CD4-positive, alpha-beta T cell (primary cell): ENCODE measurements at regions not wholly inside any gene's neighbourhood (a gene's known extent, or its start where the extent isn't known, plus 50 kb on each side); places are given as distances from the start of the nearest gene placed in this dataset.

Source experiments
- ATAC-seq: fragments of 200-7000 bp; cut with Tn5 transposase; one replicate; pipeline ENCODE4 v1.10.0; 2022; ENCODE audit warnings: mild to moderate bottlenecking; ENCODE audit not compliant: poor library complexity
- CTCF ChIA-PET: fragments of 350-600 bp; sonication (Branson Sonifier 250); formaldehyde crosslinking; loops from one replicate; lab custom pipeline; 2021; ENCODE audit warnings: antibody characterized with exemption, inconsistent platforms; lab: Charles Lee
- POLR2A ChIA-PET: fragments of 350-600 bp; sonication (Branson Sonifier 250); formaldehyde crosslinking; loops from one replicate; lab custom pipeline; 2021; ENCODE audit warnings: antibody characterized with exemption, inconsistent platforms; lab: Charles Lee
- DNase-seq, 14 experiments: peaks; one replicate each; pipeline ENCODE4 v3.0.0-alpha.2; 2013 to 2020; ENCODE audit warnings: mixed read lengths in 2 of 14
- H3K27ac ChIP-seq, 2 donors: one replicate each; pipeline versions ENCODE4 v1.5.1 to v1.7.0; 2013; ENCODE audit warnings: low read length in 2 of 2, low read depth in 1 of 2, mild to moderate bottlenecking in 1 of 2
- H3K27me3 ChIP-seq, 2 experiments: 1 replicate in 1 of 2; 2 replicates in 1 of 2; pipeline versions ENCODE4 v1.6.1 to v1.7.0; 2013; ENCODE audit warnings: low read length in 2 of 2, control low read depth in 1 of 2, mild to moderate bottlenecking in 1 of 2, moderate library complexity in 1 of 2; ENCODE audit not compliant: insufficient read depth in 2 of 2, control insufficient read depth in 1 of 2
- H3K36me3 ChIP-seq: one replicate; pipeline ENCODE4 v1.6.1; 2013; ENCODE audit warnings: low read length, control low read depth; ENCODE audit not compliant: insufficient read depth
- H3K4me1 ChIP-seq: one replicate; pipeline ENCODE4 v1.6.1; 2013; ENCODE audit warnings: low read length, control low read depth; ENCODE audit not compliant: insufficient read depth
- H3K4me3 ChIP-seq: one replicate; pipeline ENCODE4 v1.5.1; 2013; ENCODE audit warnings: mild to moderate bottlenecking, low read length, moderate library complexity
- H3K9me3 ChIP-seq, 2 experiments: 1 replicate in 1 of 2; 2 replicates in 1 of 2; pipeline versions ENCODE4 v1.6.1 to v1.7.0; 2013; ENCODE audit warnings: low read length in 2 of 2, mild to moderate bottlenecking in 2 of 2, control low read depth in 1 of 2, moderate library complexity in 1 of 2; ENCODE audit not compliant: control insufficient read depth in 1 of 2, insufficient read depth in 1 of 2
- H3K27ac Mint-ChIP-seq: one replicate; pipeline ENCODE4 v1.8.0; 2020; ENCODE audit warnings: mixed read lengths
- H3K27me3 Mint-ChIP-seq: one replicate; pipeline ENCODE4 v1.8.0; 2021; ENCODE audit warnings: mixed read lengths
- H3K36me3 Mint-ChIP-seq: one replicate; pipeline ENCODE4 v1.8.0; 2021; ENCODE audit warnings: low read depth, mixed read lengths
- H3K4me1 Mint-ChIP-seq: one replicate; pipeline ENCODE4 v1.8.0; 2021; ENCODE audit warnings: low read depth, mixed read lengths
- H3K4me3 Mint-ChIP-seq: one replicate; pipeline ENCODE4 v1.8.0; 2020; ENCODE audit warnings: mild to moderate bottlenecking, mixed read lengths
- H3K9me3 Mint-ChIP-seq: one replicate; pipeline ENCODE4 v1.8.0; 2020; ENCODE audit warnings: mixed read lengths
- CTCF ChIP-seq: fragments of 200-600 bp; IDR thresholded peaks from one replicate; pipeline ENCODE4 v1.8.0; 2022; ENCODE audit warnings: antibody characterized with exemption, mild to moderate bottlenecking
- intact Hi-C, 2 experiments: fragments of 100-400 bp; cut with DNase I in 1 of 2; cut with micrococcal nuclease in 1 of 2; formaldehyde crosslinking; loops; one replicate each; pipeline versions ENCODE4 v1.15.1 to v1.9.0; 2023 to 2025; cut with DNase I, micrococcal nuclease

GRCh38 chr2:40544072-40544471, 92.2 kb upstream of the SLC8A1 start:
- no peaks in the 10 kb centered on the region for H3K4me1 ChIP-seq
- ATAC-seq = no peak
- DNase-seq = no peak
- no peaks in the 10 kb centered on the region for H3K36me3 Mint-ChIP-seq
- no peak overlapping the region for H3K4me3 ChIP-seq
- H3K27ac Mint-ChIP-seq = no peak overlapping the region
- no peak for TF ChIP-seq CTCF
- no peaks in the 10 kb centered on the region for H3K27me3 Mint-ChIP-seq
- H3K27ac ChIP-seq = no peak overlapping the region
- H3K36me3 ChIP-seq = no peaks in the 10 kb centered on the region
- no peaks in the 10 kb centered on the region for H3K9me3 Mint-ChIP-seq
- H3K9me3 ChIP-seq = peaks cover 0 to 4% of the 10 kb centered on the region in 2 experiments
- ChIA-PET POLR2A (no interaction called here), CTCF (interaction anchor here (1.2 kb wide), 1 partner anchor 13 kb away, joined by 3 read pairs; no protein-coding TSS in a partner anchor)
- intact Hi-C loops = no loop called here
- H3K27me3 ChIP-seq = no peaks in the 10 kb centered on the region
- no peak overlapping the region for H3K4me3 Mint-ChIP-seq
- no peaks in the 10 kb centered on the region for H3K4me1 Mint-ChIP-seq

GRCh38 chr2:40545645-40546044, 93.8 kb upstream of the SLC8A1 start:
- no peak overlapping the region for H3K4me3 ChIP-seq
- ChIA-PET POLR2A (no interaction called here), CTCF (no interaction called here)
- no peaks in the 10 kb centered on the region for H3K4me1 Mint-ChIP-seq
- no peak for TF ChIP-seq CTCF
- no peak overlapping the region for H3K4me3 Mint-ChIP-seq
- DNase-seq (no peak), ATAC-seq (no peak)
- H3K9me3 ChIP-seq = peaks cover 0 to 4% of the 10 kb centered on the region in 2 experiments
- intact Hi-C loops = no loop called here
- no peaks in the 10 kb centered on the region for H3K9me3 Mint-ChIP-seq
- no peaks in the 10 kb centered on the region for H3K27me3 Mint-ChIP-seq
- H3K36me3 ChIP-seq = no peaks in the 10 kb centered on the region
- no peaks in the 10 kb centered on the region for H3K4me1 ChIP-seq
- no peaks in the 10 kb centered on the region for H3K36me3 Mint-ChIP-seq
- no peak overlapping the region for H3K27ac ChIP-seq
- H3K27me3 ChIP-seq = no peaks in the 10 kb centered on the region
- H3K27ac Mint-ChIP-seq = no peak overlapping the region

GRCh38 chr2:40546439-40547191, 94.7 kb upstream of the SLC8A1 start:
- Mint-ChIP-seq H3K36me3 (no peaks in the 10 kb centered on the region), H3K4me3 (no peak overlapping the region), H3K4me1 (no peaks in the 10 kb centered on the region), H3K9me3 (no peaks in the 10 kb centered on the region), H3K27me3 (no peaks in the 10 kb centered on the region), H3K27ac (no peak overlapping the region)
- ATAC-seq (no peak), DNase-seq (no peak)
- no peaks in the 10 kb centered on the region for H3K36me3 ChIP-seq
- POLR2A ChIA-PET = interaction anchor here (0.7 kb wide), 1 partner anchor 1014 kb away, joined by 3 read pairs; no protein-coding TSS in a partner anchor
- peaks cover 0 to 4% of the 10 kb centered on the region in 2 experiments for H3K9me3 ChIP-seq
- no peaks in the 10 kb centered on the region for H3K4me1 ChIP-seq
- H3K4me3 ChIP-seq = no peak overlapping the region
- CTCF ChIA-PET = no interaction called here
- intact Hi-C loops = no loop called here
- H3K27ac ChIP-seq = no peak overlapping the region
- TF ChIP-seq CTCF = no peak
- H3K27me3 ChIP-seq = no peaks in the 10 kb centered on the region
